ENCODE measurements at regions not wholly inside any gene's neighbourhood (a gene's known extent, or its start where the extent isn't known, plus 50 kb on each side); places are given as distances from the start of the nearest gene placed in this dataset.
A peak's percentile ranks its signal among the peaks of the same experiment; 100 is the strongest.

DNA sequence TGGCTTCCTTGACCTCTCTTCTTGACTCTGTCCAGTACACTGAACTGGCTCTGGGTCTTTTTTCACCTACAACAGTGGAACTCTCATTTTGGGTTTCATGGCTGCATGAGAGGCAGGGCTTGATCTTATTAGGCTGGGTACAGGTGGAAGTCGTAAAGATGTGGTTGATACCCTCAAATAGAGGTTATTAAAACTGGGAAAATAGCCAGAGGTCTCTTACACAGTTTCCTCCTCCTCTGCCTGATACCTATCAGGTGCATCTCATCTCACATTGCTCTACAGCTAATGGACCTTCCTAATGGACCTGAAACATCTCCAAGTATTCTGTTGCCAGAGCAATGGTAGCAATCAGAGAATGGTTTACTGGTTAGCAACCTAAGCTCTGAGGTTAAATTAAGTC is 231.8 kb downstream of the ETAA1 start (continued):
- TF ChIP-seq, protein P1, sequence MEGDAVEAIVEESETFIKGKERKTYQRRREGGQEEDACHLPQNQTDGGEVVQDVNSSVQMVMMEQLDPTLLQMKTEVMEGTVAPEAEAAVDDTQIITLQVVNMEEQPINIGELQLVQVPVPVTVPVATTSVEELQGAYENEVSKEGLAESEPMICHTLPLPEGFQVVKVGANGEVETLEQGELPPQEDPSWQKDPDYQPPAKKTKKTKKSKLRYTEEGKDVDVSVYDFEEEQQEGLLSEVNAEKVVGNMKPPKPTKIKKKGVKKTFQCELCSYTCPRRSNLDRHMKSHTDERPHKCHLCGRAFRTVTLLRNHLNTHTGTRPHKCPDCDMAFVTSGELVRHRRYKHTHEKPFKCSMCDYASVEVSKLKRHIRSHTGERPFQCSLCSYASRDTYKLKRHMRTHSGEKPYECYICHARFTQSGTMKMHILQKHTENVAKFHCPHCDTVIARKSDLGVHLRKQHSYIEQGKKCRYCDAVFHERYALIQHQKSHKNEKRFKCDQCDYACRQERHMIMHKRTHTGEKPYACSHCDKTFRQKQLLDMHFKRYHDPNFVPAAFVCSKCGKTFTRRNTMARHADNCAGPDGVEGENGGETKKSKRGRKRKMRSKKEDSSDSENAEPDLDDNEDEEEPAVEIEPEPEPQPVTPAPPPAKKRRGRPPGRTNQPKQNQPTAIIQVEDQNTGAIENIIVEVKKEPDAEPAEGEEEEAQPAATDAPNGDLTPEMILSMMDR (conservative IDR thresholded peaks at IDR 0.05; ENCODE audit: low read depth in 2 of 2), result no peak
- TF ChIP-seq EZH2 (IDR thresholded peaks at IDR 0.05; ENCODE audit: low read depth, unreplicated experiment), result no peak
- TF ChIP-seq CREB1 (CRISPR knock-in tag; IDR thresholded peaks at IDR 0.05; ENCODE audit: low read depth), result no peak
- TF ChIP-seq, protein P2, sequence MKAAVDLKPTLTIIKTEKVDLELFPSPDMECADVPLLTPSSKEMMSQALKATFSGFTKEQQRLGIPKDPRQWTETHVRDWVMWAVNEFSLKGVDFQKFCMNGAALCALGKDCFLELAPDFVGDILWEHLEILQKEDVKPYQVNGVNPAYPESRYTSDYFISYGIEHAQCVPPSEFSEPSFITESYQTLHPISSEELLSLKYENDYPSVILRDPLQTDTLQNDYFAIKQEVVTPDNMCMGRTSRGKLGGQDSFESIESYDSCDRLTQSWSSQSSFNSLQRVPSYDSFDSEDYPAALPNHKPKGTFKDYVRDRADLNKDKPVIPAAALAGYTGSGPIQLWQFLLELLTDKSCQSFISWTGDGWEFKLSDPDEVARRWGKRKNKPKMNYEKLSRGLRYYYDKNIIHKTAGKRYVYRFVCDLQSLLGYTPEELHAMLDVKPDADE (IDR thresholded peaks at IDR 0.05), result no peak

DNA sequence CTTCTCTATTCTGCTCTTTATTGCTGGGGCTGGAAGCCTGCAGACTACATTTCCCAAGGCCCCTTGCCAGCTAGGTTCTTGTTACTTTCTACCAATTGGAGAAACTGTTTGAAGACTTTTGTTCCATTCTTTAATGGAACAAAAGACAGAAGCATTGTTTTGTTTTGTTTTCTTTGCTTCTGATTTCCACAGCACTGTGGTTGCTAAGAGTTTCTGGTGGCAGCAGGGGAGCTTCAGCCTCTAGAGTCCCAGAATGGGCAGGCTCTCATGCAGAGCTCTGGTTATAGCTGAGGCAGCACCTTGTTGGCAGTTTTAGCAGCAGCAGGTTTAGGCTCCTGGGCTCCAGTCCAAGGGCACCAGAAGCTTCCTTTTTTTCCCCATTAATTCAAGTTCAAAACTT is 234.3 kb downstream of the ETAA1 start:
- H3K4me2 ChIP-seq, result no peak overlapping the region
- no peak overlapping the region for H2AFZ ChIP-seq
- no peak overlapping the region for H3K4me3 ChIP-seq
- Mint-ChIP-seq H3K27ac (no peak overlapping the region), H3K36me3 (ENCODE audit: low read depth) (no peaks in the 10 kb centered on the region), H3K4me3 (no peak overlapping the region), H3K4me1 (no peaks in the 10 kb centered on the region), H3K27me3 (ENCODE audit: insufficient read depth, low read depth, poor library complexity) (peaks cover 2% of the 10 kb centered on the region), H3K9me3 (no peaks in the 10 kb centered on the region)
- no peak for TF ChIP-seq POLR2AphosphoS5 (IDR thresholded peaks at IDR 0.05; ENCODE audit: low read depth)
- no peak for TF ChIP-seq STAT1 (IDR thresholded peaks at IDR 0.05; ENCODE audit: unreplicated experiment)
- TF ChIP-seq, protein P3, sequence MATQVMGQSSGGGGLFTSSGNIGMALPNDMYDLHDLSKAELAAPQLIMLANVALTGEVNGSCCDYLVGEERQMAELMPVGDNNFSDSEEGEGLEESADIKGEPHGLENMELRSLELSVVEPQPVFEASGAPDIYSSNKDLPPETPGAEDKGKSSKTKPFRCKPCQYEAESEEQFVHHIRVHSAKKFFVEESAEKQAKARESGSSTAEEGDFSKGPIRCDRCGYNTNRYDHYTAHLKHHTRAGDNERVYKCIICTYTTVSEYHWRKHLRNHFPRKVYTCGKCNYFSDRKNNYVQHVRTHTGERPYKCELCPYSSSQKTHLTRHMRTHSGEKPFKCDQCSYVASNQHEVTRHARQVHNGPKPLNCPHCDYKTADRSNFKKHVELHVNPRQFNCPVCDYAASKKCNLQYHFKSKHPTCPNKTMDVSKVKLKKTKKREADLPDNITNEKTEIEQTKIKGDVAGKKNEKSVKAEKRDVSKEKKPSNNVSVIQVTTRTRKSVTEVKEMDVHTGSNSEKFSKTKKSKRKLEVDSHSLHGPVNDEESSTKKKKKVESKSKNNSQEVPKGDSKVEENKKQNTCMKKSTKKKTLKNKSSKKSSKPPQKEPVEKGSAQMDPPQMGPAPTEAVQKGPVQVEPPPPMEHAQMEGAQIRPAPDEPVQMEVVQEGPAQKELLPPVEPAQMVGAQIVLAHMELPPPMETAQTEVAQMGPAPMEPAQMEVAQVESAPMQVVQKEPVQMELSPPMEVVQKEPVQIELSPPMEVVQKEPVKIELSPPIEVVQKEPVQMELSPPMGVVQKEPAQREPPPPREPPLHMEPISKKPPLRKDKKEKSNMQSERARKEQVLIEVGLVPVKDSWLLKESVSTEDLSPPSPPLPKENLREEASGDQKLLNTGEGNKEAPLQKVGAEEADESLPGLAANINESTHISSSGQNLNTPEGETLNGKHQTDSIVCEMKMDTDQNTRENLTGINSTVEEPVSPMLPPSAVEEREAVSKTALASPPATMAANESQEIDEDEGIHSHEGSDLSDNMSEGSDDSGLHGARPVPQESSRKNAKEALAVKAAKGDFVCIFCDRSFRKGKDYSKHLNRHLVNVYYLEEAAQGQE (IDR thresholded peaks at IDR 0.05; ENCODE audit: unreplicated experiment), result no peak
- no peak for TF ChIP-seq NANOG (IDR thresholded peaks at IDR 0.05; ENCODE audit: borderline replicate concordance)
- TF ChIP-seq ZNF331 (CRISPR knock-in tag; IDR thresholded peaks at IDR 0.05; ENCODE audit: low read depth), result no peak
- TF ChIP-seq EZH2 (IDR thresholded peaks at IDR 0.05; ENCODE audit: low read depth, unreplicated experiment), result no peak
- TF ChIP-seq ZNF114 (CRISPR knock-in tag; IDR thresholded peaks at IDR 0.05), result no peak
- no peak for TF ChIP-seq JUNB (IDR thresholded peaks at IDR 0.05; ENCODE audit: unreplicated experiment)
- TF ChIP-seq, protein P2 (IDR thresholded peaks at IDR 0.05), result no peak
- TF ChIP-seq, protein P4, sequence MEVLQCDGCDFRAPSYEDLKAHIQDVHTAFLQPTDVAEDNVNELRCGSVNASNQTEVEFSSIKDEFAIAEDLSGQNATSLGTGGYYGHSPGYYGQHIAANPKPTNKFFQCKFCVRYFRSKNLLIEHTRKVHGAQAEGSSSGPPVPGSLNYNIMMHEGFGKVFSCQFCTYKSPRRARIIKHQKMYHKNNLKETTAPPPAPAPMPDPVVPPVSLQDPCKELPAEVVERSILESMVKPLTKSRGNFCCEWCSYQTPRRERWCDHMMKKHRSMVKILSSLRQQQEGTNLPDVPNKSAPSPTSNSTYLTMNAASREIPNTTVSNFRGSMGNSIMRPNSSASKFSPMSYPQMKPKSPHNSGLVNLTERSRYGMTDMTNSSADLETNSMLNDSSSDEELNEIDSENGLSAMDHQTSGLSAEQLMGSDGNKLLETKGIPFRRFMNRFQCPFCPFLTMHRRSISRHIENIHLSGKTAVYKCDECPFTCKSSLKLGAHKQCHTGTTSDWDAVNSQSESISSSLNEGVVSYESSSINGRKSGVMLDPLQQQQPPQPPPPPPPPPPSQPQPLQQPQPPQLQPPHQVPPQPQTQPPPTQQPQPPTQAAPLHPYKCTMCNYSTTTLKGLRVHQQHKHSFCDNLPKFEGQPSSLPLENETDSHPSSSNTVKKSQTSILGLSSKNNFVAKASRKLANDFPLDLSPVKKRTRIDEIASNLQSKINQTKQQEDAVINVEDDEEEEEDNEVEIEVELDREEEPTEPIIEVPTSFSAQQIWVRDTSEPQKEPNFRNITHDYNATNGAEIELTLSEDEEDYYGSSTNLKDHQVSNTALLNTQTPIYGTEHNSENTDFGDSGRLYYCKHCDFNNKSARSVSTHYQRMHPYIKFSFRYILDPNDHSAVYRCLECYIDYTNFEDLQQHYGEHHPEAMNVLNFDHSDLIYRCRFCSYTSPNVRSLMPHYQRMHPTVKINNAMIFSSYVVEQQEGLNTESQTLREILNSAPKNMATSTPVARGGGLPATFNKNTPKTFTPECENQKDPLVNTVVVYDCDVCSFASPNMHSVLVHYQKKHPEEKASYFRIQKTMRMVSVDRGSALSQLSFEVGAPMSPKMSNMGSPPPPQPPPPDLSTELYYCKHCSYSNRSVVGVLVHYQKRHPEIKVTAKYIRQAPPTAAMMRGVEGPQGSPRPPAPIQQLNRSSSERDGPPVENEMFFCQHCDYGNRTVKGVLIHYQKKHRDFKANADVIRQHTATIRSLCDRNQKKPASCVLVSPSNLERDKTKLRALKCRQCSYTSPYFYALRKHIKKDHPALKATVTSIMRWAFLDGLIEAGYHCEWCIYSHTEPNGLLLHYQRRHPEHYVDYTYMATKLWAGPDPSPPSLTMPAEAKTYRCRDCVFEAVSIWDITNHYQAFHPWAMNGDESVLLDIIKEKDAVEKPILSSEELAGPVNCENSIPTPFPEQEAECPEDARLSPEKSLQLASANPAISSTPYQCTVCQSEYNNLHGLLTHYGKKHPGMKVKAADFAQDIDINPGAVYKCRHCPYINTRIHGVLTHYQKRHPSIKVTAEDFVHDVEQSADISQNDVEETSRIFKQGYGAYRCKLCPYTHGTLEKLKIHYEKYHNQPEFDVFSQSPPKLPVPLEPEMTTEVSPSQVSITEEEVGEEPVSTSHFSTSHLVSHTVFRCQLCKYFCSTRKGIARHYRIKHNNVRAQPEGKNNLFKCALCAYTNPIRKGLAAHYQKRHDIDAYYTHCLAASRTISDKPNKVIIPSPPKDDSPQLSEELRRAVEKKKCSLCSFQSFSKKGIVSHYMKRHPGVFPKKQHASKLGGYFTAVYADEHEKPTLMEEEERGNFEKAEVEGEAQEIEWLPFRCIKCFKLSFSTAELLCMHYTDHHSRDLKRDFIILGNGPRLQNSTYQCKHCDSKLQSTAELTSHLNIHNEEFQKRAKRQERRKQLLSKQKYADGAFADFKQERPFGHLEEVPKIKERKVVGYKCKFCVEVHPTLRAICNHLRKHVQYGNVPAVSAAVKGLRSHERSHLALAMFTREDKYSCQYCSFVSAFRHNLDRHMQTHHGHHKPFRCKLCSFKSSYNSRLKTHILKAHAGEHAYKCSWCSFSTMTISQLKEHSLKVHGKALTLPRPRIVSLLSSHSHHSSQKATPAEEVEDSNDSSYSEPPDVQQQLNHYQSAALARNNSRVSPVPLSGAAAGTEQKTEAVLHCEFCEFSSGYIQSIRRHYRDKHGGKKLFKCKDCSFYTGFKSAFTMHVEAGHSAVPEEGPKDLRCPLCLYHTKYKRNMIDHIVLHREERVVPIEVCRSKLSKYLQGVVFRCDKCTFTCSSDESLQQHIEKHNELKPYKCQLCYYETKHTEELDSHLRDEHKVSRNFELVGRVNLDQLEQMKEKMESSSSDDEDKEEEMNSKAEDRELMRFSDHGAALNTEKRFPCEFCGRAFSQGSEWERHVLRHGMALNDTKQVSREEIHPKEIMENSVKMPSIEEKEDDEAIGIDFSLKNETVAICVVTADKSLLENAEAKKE (CRISPR knock-in tag; IDR thresholded peaks at IDR 0.05), result no peak
- no peaks in the 10 kb centered on the region for H3K9me2 ChIP-seq (ENCODE audit: insufficient read depth)
- no peaks in the 10 kb centered on the region for H3K36me3 ChIP-seq (ENCODE audit: insufficient read depth)
- ATAC-seq, result peak; percentile 73
- H3K27ac ChIP-seq (ENCODE audit: low read depth), result no peak overlapping the region
- no peaks in the 10 kb centered on the region for H3K27me3 ChIP-seq (ENCODE audit: insufficient read depth)
- DNase-seq (ENCODE audit: low spot score), result peak; percentile 7
- no peaks in the 10 kb centered on the region for H3K4me1 ChIP-seq (ENCODE audit: insufficient read depth)
- H3K79me2 ChIP-seq (replicated peaks; ENCODE audit: insufficient read depth), result no peaks in the 10 kb centered on the region
- no peaks in the 10 kb centered on the region for H4K20me1 ChIP-seq (replicated peaks; ENCODE audit: insufficient read depth)
- H3F3A ChIP-seq (replicated peaks; ENCODE audit: low read depth), result no peaks in the 10 kb centered on the region
